HG02884 (cell line): ENCODE measurements at regions not wholly inside any gene's neighbourhood (a gene's known extent, or its start where the extent isn't known, plus 50 kb on each side); places are given as distances from the start of the nearest gene placed in this dataset.
"Not testable (repeated sequence)": the region's sequence is repeated elsewhere in the genome, so short reads cannot be mapped to it uniquely, and the experiment has no call there.

Experiments used
- ATAC-seq: cut with Tn5 transposase; IDR thresholded peaks from one replicate; pipeline ENCODE4 v1.9.1; 2021; ENCODE audit warnings: mild to moderate bottlenecking, moderate library complexity; ENCODE audit not compliant: unreplicated experiment

DNA sequence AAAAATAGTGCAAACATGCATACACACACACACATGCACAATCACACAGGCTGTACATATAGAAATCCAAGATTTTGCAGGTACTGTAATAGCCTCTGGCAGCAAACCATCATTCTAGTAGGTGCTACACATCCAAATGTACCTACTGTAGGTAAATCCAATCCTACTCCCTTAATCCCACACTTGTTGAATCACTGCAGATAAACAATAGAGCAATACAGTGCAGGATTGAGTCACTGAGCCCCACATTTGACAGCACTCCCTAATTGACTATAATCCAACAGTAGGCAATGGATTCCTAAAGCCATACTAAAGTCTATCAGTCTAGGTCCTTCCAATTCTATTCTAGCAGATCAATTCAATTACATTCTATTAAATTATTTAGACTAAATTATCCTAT, 1640.5 kb upstream of the CDH9 start:
- ATAC-seq = no peak

DNA sequence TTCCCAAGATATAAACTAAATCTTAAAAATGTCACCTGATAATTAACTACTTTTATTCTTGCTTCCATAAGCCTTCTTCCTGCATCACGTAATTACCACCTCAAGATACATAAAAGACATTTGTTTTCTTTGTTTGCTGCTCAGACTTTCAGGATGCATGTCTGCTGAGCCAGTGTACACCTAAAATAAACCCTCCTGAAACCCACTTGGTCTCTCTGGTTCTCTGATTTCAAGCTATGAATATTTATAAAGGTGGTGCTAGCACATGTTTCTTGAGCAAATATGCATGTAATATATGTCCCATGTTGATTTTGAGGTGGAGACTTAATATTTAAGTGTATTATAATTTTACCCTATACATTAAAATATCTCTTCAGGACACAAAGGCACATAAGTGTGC, 1627.7 kb upstream of the CDH9 start:
- ATAC-seq = no peak

- no peak for ATAC-seq
Measured at GRCh38 chr5:28648108-28648507, 1609.7 kb upstream of the CDH9 start.

- no peak for ATAC-seq
Measured at GRCh38 chr5:28632607-28633006, 1594.2 kb upstream of the CDH9 start.

GRCh38 chr5:28603869-28604268, 1565.5 kb upstream of the CDH9 start:
- no peak for ATAC-seq

- no peak for ATAC-seq
Measured at GRCh38 chr5:28602429-28602828, 1564.0 kb upstream of the CDH9 start.

DNA sequence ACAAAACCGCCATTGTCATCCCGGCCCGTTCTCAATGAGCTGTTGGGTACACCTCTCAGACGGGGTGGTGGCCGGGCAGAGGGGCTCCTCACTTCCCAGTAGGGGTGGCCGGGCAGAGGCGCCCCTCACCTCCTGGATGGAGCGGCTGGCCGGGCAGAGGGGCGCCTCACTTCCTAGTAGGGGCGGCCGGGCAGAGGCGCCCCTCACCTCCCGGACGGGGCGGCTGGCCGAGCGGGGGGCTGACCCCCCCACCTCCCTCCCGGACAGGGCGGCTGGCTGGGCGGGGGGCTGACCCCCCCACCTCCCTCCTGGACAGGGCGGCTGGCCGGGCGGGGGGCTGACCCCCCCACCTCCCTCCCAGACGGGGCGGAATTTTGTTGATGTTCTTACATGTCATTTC, 1558.3 kb upstream of the CDH9 start:
- not testable (repeated sequence) for ATAC-seq

GRCh38 chr5:28580616-28581015, 1542.2 kb upstream of the CDH9 start:
- ATAC-seq = no peak

GRCh38 chr5:28576022-28576421, 1537.6 kb upstream of the CDH9 start:
- no peak for ATAC-seq

- no peak for ATAC-seq
Measured at GRCh38 chr5:28575368-28575767, 1537.0 kb upstream of the CDH9 start.

- ATAC-seq = no peak
Measured at GRCh38 chr5:28574606-28575005, 1536.2 kb upstream of the CDH9 start.

GRCh38 chr5:28567048-28567447, 1528.7 kb upstream of the CDH9 start:
- ATAC-seq = no peak

DNA sequence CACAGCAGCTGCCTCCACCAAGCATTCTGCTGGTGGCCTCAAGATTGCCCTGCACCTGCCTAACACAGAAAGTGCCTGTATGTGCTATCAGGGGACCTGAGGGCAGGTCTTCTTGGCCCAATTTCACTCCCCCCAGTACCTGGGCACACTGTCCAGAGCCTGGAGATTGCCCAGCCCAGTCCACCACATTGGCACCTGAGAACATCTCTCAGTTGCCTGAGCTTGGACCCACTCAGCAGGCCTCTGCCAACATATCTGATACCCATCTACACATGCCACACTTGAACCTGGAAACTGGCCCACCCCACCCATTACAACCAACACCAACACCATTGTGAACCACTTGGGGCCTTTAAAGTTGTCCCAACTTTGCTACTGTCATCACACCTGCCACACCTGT, 1523.1 kb upstream of the CDH9 start:
- no peak for ATAC-seq

DNA sequence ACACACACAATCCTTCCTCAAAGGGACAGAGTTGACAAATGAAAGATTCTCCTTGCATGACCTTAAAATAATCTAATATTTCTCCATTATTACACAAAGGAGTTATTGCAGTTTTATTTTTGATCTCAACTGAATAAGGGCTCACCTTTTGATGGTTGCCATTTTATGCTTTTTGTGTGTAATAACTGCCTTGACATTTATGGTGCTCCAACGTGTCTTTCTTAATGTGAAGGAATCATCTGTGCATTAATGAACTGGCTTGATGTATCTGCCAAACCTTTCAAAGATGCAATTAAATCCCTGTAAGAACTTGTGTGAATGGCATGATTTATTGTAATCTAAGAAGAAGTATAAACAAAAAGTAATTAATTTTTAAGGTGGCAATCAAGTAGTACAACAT, 1519.8 kb upstream of the CDH9 start:
- no peak for ATAC-seq

GRCh38 chr5:28557114-28557513, 1518.7 kb upstream of the CDH9 start:
- no peak for ATAC-seq

DNA sequence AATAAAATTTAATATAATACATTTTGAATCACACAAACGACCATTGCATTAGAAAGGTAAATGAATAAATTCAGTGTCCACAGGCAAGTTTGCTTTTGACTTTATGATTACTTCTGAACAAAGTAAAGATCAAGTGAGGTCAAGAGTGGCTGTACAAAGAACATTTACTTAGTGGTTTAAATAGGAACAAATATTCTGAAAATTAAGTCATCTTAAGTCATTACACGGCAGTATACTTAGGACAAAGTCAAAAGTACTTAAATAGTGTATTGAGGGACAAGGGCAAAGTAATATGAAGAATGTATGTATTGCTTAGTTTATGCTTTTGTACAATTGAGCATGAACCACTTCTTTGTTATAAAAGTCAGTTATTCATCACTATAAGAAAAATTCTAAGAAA, 1511.2 kb upstream of the CDH9 start:
- no peak for ATAC-seq

GRCh38 chr5:28548856-28549255, 1510.5 kb upstream of the CDH9 start:
- ATAC-seq = no peak

GRCh38 chr5:28544501-28544900, 1506.1 kb upstream of the CDH9 start:
- no peak for ATAC-seq

DNA sequence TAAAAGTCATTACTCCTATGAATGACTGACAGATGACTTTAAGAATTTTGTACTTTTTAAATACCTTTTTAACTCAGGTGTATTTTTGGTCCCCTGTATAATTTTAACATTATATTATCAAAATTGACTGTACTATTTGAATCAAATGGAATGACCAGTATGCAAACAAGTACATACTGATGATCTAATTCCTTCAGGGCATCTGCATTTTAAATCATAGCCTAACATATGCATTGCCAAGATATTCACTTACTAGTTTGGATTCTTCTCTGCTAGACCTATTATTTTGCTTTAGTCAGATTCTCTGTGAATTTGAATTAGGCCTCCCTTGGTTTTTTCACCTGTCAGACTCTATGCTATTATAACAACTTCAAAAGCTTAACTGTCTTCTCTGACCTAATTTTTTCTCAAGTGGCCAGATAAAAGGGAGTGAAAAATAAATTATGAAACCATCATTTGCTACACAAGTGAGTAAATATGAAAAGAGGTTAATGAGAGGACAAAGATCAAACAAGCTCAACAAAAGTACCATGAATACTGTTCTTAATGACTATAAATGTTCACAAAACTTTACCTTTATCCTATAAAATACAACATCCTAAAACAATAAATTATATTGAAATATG, 1505.2 kb upstream of the CDH9 start:
- ATAC-seq = no peak

GRCh38 chr5:28542987-28543386, 1504.6 kb upstream of the CDH9 start:
- no peak for ATAC-seq

- ATAC-seq = no peak
Measured at GRCh38 chr5:28523888-28524635, 1485.7 kb upstream of the CDH9 start.

DNA sequence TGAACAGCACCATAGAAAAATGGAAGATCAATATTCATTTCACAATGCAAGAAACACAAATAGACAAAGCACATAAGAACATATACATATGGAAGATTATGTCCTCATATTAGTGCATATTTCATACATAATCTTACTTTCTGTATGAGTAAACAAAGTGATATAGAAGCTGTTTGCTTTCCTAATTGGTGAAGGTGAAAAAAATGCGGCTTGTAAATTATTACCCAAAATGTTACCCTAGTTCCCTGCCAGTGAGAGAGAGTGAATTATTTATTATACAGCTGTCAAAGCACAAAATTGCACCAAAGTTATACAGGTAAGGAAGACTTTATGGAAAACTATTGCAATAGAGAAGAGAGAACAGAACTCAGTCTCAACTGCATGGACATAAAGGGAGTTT, 1485.0 kb upstream of the CDH9 start:
- ATAC-seq = no peak

- ATAC-seq = no peak
Measured at GRCh38 chr5:28517691-28518090, 1479.3 kb upstream of the CDH9 start.
